GM20000 (cell line): ENCODE measurements at regions not wholly inside any gene's neighbourhood (a gene's known extent, or its start where the extent isn't known, plus 50 kb on each side); places are given as distances from the start of the nearest gene placed in this dataset.

Source experiments
- DNase-seq: peaks from one replicate; pipeline ENCODE4 v3.0.0; 2012; ENCODE audit warnings: low spot score
- TF ChIP-seq, protein P1 (sequence below): IDR thresholded peaks from 2 replicates; pipeline ENCODE4 v1.5.1; 2012; ENCODE audit warnings: mild to moderate bottlenecking, control low read depth; ENCODE audit errors: extremely low read depth, missing control alignments

- no peak for DNase-seq
- TF ChIP-seq, protein P1, sequence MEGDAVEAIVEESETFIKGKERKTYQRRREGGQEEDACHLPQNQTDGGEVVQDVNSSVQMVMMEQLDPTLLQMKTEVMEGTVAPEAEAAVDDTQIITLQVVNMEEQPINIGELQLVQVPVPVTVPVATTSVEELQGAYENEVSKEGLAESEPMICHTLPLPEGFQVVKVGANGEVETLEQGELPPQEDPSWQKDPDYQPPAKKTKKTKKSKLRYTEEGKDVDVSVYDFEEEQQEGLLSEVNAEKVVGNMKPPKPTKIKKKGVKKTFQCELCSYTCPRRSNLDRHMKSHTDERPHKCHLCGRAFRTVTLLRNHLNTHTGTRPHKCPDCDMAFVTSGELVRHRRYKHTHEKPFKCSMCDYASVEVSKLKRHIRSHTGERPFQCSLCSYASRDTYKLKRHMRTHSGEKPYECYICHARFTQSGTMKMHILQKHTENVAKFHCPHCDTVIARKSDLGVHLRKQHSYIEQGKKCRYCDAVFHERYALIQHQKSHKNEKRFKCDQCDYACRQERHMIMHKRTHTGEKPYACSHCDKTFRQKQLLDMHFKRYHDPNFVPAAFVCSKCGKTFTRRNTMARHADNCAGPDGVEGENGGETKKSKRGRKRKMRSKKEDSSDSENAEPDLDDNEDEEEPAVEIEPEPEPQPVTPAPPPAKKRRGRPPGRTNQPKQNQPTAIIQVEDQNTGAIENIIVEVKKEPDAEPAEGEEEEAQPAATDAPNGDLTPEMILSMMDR, result no peak
Observed at GRCh38 chr1:59242370-59242769, 54.5 kb upstream of the FGGY start.

DNA sequence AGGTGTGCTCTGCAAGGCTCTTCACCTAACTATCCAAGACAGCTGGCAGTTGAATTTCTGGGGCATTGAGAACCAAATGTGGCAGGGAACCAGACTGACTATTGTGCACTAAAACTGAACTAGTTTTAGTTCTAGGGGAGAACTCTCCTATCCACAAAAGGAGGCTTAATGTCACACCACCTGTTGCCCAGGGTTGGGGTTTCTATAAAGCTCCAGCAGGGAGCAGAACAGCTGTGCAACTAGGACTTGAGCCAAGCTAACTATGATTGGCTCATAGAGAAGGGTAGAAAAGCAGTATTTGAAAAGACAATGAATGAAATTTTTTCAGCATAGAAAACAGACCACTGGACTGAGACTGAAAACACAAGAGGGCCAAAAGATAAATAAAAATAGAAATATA is 53.3 kb upstream of the FGGY start:
- TF ChIP-seq, protein P1, result no peak
- no peak for DNase-seq

- TF ChIP-seq, protein P1, result no peak
- no peak for DNase-seq
Observed at GRCh38 chr1:59243978-59244377, 52.9 kb upstream of the FGGY start.

DNA sequence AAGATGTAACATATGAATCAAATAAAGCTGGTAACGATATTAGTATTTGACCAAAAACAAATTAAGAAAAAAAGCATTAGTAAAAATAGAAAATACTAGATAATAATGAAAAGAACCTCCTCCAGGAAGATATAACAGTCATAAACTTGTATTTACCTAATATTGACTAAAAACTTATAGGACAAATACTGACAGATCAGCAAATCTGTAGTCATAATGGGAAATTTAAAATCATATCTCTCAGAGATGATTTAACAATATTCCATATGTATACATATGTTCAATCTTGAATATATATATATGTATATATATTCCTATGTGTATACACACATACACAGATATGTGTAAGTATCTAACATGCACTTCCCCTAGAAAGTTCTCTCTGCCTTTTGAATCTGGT is 52.0 kb upstream of the FGGY start:
- TF ChIP-seq, protein P1, result no peak
- DNase-seq, result no peak
